OCI-LY7 (cell line): ENCODE measurements at regions not wholly inside any gene's neighbourhood (a gene's known extent, or its start where the extent isn't known, plus 50 kb on each side); places are given as distances from the start of the nearest gene placed in this dataset.

Source experiments
- BruUV-seq: library from RNA; stranded (reverse); fragments of 400-500 nt; replicated peaks from 2 replicates; lab custom pipeline; 2021; lab: Mats Ljungman, UMichigan
- CTCF ChIA-PET: fragments of 300-600 bp; sonication (Branson Sonifier 250); formaldehyde crosslinking; loops from one replicate; lab custom pipeline; 2022; ENCODE audit warnings: antibody characterized with exemption; ENCODE audit not compliant: unreplicated experiment; lab: Charles Lee
- POLR2A ChIA-PET: fragments of 300-600 bp; sonication (Branson Sonifier 250); formaldehyde crosslinking; loops from one replicate; lab custom pipeline; 2022; ENCODE audit warnings: antibody characterized with exemption; lab: Charles Lee
- DNase-seq: peaks from one replicate; pipeline ENCODE4 v3.0.0-alpha.2; 2015; ENCODE audit warnings: low spot score
- H2AFZ ChIP-seq: fragments of 200-600 bp; sonication (generic), shearing (Covaris generic); 2 replicates; pipeline ENCODE4 v1.6.1; 2014; ENCODE audit warnings: mild to moderate bottlenecking, antibody characterized with exemption, low read length, moderate library complexity
- H3K27ac ChIP-seq: fragments of 200-600 bp; sonication (generic); 2 replicates; pipeline ENCODE4 v1.5.1; 2014; ENCODE audit warnings: mixed run types, low read depth, mild to moderate bottlenecking, moderate library complexity, low read length, inconsistent platforms; ENCODE audit not compliant: poor library complexity, severe bottlenecking
- H3K36me3 ChIP-seq: fragments of 200-600 bp; sonication (generic); 2 replicates; pipeline ENCODE4 v1.6.1; 2014; ENCODE audit warnings: mild to moderate bottlenecking, antibody characterized with exemption, low read length, moderate library complexity, mixed read lengths; ENCODE audit not compliant: insufficient read depth
- H3K4me1 ChIP-seq: fragments of 200-600 bp; sonication (generic); 2 replicates; pipeline ENCODE4 v1.5.1; 2014; ENCODE audit warnings: mild to moderate bottlenecking, low read length; ENCODE audit not compliant: insufficient read depth, poor library complexity, severe bottlenecking
- H3K4me2 ChIP-seq: fragments of 200-600 bp; sonication (generic); 2 replicates; pipeline ENCODE4 v1.6.1; 2014; ENCODE audit warnings: mild to moderate bottlenecking, low read length
- H3K4me3 ChIP-seq: fragments of 200-600 bp; sonication (generic); 2 replicates; pipeline ENCODE4 v1.5.1; 2014; ENCODE audit warnings: mild to moderate bottlenecking, low read depth, low read length; ENCODE audit not compliant: poor library complexity, severe bottlenecking
- H3K79me2 ChIP-seq: fragments of 200-600 bp; sonication (generic); 2 replicates; pipeline ENCODE4 v1.6.1; 2016; ENCODE audit warnings: low read depth, mild to moderate bottlenecking, low read length, moderate library complexity, mixed read lengths; ENCODE audit not compliant: insufficient read depth
- H3K9me2 ChIP-seq: fragments of 200-600 bp; sonication (generic); 2 replicates; pipeline ENCODE4 v1.6.1; 2016; ENCODE audit warnings: mild to moderate bottlenecking, low read length, mixed read lengths; ENCODE audit not compliant: insufficient read depth
- H3K9me3 ChIP-seq: fragments of 200-600 bp; sonication (generic); 2 replicates; pipeline ENCODE4 v1.6.1; 2014; ENCODE audit warnings: mild to moderate bottlenecking, mixed run types, low read length, mixed read lengths
- H4K20me1 ChIP-seq: fragments of 200-600 bp; sonication (generic); 2 replicates; pipeline ENCODE4 v1.6.1; 2014; ENCODE audit warnings: mild to moderate bottlenecking, antibody characterized with exemption, low read length, moderate library complexity, mixed read lengths; ENCODE audit not compliant: insufficient read depth
- CTCF ChIP-seq: fragments of 200-600 bp; sonication (generic); conservative IDR thresholded peaks from 2 replicates; pipeline ENCODE4 v1.5.1; 2014; ENCODE audit warnings: mild to moderate bottlenecking, antibody characterized with exemption, low read length, moderate library complexity, mixed read lengths
- EZH2phosphoT487 ChIP-seq: fragments of 200-600 bp; sonication (generic); IDR thresholded peaks from 2 replicates; pipeline ENCODE4 v1.6.1; 2018; ENCODE audit warnings: low read depth, borderline replicate concordance, mild to moderate bottlenecking, mixed run types, antibody characterized with exemption, low read length, moderate library complexity, mixed read lengths
- intact Hi-C: fragments of 100-400 bp; cut with micrococcal nuclease; formaldehyde crosslinking; loops from one replicate; pipeline ENCODE4 v1.10.0; 2022; ENCODE audit not compliant: unreplicated experiment

GRCh38 chr14:31992011-31992447 is 85.1 kb upstream of the ARHGAP5 start:
- intact Hi-C loops = no loop called here
- Histone ChIP-seq H3K79me2 (no peaks in the 10 kb centered on the region), H3K36me3 (no peaks in the 10 kb centered on the region), H3K4me3 (no peak overlapping the region), H4K20me1 (no peaks in the 10 kb centered on the region), H3K9me2 (0 out of 2 replicates have a peak, but pooled peaks cover 4% of the 10 kb centered on the region), H3K4me2 (no peak overlapping the region), H3K4me1 (no peaks in the 10 kb centered on the region), H3K27ac (no peak overlapping the region), H3K9me3 (no peaks in the 10 kb centered on the region), H2AFZ (no peak overlapping the region)
- ChIA-PET CTCF (no interaction called here), POLR2A (interaction anchor here (0.5 kb wide), 1 partner anchor 957 kb away, joined by 4 read pairs; no protein-coding TSS in a partner anchor)
- no peak for DNase-seq
- no TSS peak for BruUV-seq
- TF ChIP-seq EZH2phosphoT487 = no peak
- TF ChIP-seq CTCF = no peak

GRCh38 chr14:31993521-31993951 is 83.6 kb upstream of the ARHGAP5 start:
- H4K20me1 ChIP-seq = no peaks in the 10 kb centered on the region
- TF ChIP-seq EZH2phosphoT487 = no peak
- no peak for TF ChIP-seq CTCF
- ChIA-PET POLR2A (no interaction called here), CTCF (no interaction called here)
- no peak for DNase-seq
- H3K4me2 ChIP-seq = no peak overlapping the region
- H2AFZ ChIP-seq = no peak overlapping the region
- H3K9me2 ChIP-seq = 0 out of 2 replicates have a peak, but pooled peaks cover 4% of the 10 kb centered on the region
- H3K4me1 ChIP-seq = no peaks in the 10 kb centered on the region
- H3K27ac ChIP-seq = no peak overlapping the region
- H3K9me3 ChIP-seq = no peaks in the 10 kb centered on the region
- intact Hi-C loops = no loop called here
- no peaks in the 10 kb centered on the region for H3K36me3 ChIP-seq
- BruUV-seq = no TSS peak
- no peaks in the 10 kb centered on the region for H3K79me2 ChIP-seq
- H3K4me3 ChIP-seq = no peak overlapping the region

- intact Hi-C loops = no loop called here
- no TSS peak for BruUV-seq
- Histone ChIP-seq H3K4me1 (no peaks in the 10 kb centered on the region), H3K9me2 (0 out of 2 replicates have a peak, but pooled peaks cover 4% of the 10 kb centered on the region), H2AFZ (no peak overlapping the region), H3K79me2 (no peaks in the 10 kb centered on the region), H3K9me3 (no peaks in the 10 kb centered on the region), H3K4me2 (no peak overlapping the region), H3K4me3 (no peak overlapping the region), H3K27ac (no peak overlapping the region), H3K36me3 (no peaks in the 10 kb centered on the region), H4K20me1 (no peaks in the 10 kb centered on the region)
- no peak for DNase-seq
- no peak for TF ChIP-seq EZH2phosphoT487
- no peak for TF ChIP-seq CTCF
- CTCF ChIA-PET = no interaction called here
- POLR2A ChIA-PET = no interaction called here
These were observed 82.6 kb upstream of the ARHGAP5 start for GRCh38 chr14:31994391-31995033.
